NCI-H345 (cell line): ENCODE measurements at regions not wholly inside any gene's neighbourhood (a gene's known extent, or its start where the extent isn't known, plus 50 kb on each side); places are given as distances from the start of the nearest gene placed in this dataset.

ENCODE experiments used
- DNase-seq: peaks from one replicate; lab custom pipeline; 2025; lab: John Stamatoyannopoulos, UW

DNA sequence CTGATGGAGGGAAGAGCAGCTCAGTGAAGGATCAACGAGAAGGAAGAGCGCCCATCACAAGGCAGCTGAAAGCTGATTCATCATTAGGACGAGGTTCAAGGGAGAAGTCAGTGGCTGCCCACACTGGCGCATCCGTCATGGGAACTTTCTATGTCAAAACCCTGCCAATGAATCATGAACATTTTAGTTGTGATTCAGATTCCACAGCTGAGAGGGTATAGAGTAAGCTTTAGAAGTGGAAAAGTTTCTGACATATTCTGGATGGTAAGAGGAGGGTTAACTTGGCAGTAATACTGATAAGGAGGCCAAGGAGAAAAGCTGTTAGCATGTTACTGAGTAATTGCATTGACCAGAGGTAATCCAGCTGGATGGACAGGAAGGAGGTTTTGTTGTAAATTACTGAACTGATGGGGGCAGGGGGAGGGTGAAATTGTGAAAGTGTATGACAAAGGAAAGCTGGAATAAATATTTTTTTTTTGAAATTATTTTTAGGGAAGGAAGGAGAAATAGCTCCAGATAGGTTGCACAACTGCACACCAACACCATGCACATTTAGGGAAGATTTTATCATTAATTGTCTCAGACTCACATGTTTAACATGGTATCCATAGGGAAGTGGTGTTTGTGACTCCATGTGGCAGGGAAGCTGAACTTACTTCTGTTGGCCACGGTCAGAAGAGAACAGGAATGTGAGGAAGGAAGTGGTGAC lies 78.3 kb upstream of the NRP1 start:
- DNase-seq = no peak

DNA sequence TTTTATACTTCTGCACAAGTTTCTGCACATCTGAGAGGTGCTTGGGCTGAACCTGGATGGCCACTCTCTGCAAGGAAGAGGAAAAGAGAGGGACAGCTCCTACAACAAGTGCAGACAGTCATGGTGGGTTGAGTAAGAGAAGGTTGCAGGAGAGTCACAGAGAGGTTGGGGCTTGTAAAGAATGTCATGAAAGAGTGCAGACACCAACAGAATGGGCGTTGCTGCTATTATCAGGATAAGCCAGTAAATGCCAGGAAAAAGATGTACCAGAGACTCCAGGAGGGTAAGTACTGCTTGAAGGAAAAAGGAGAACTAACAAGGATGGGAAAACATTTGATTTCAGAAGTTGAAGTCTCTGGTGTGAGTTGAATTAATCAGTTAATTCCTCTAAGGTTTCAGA lies 77.8 kb upstream of the NRP1 start:
- DNase-seq = no peak

DNA sequence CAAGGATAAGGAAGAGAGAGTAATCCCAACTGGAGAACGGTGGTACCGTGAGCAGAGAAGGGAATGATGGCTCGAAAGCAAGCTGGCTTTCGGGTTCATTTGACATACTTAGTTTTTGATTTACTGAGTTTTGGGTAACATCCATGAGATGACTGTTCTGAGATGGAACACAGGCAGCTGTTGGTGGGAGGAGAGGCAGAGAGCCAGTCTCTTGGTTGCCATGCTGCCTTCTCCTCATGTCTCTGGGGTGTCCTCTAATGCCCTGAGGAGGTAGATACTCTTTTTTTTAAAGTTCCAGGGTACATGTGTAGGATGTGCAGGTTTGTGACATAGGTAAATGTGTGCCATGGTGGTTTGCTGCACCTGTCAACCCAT lies 76.4 kb upstream of the NRP1 start:
- no peak for DNase-seq

DNA sequence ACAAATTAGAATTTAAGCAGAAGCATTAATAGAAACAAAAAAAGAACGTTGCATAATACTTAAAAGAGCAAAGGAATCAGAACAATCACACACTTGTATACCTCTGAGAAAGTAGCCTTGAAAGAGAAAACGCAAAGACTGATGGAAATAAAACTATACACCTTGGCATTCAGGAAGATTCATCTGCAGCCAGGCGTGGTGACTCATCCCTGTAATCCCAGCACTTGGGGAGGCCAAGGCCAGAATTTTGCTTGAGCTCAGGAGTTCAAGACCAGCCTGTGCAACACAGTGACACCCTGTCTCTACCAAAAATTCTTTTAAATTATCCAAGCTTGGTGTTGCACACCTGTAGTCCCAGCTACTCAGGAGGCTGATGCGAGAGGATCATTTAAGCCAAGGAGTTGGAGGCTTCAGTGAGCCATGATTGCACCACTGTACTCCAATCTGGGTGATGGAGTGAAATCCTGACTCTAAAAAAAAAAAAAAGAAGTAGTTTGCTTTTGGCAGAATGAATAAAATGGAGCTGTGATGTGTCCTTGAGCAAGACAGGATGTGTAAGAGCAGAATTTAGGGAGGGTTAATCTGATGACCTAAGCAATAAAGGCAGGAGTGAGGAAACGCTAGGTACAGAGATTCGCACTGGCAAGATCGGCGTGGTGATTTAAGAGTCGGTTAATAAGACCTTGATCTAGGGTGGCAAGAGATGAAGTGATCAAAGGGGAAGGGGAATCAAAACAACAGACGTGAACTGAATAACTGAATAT lies 75.8 kb upstream of the NRP1 start:
- no peak for DNase-seq

DNA sequence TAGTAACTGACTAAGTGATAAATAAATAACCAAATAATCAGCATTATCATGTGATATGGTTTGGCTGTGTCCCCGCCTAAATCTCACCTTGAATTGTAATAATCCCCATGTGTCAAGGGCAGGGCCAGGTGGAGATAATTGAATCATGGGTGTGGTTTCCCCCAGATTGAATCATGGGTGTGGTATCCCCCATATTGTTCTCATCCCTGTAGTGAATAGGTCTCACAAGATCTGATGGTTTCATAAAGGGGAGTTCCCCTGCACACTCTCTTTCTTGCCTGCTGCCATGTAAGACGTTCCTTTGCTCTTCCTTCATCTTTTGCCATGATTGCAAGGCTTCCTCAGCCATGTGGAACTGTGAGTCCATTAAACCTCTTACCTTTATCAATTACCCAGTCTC lies 72.1 kb upstream of the NRP1 start:
- no peak for DNase-seq

DNA sequence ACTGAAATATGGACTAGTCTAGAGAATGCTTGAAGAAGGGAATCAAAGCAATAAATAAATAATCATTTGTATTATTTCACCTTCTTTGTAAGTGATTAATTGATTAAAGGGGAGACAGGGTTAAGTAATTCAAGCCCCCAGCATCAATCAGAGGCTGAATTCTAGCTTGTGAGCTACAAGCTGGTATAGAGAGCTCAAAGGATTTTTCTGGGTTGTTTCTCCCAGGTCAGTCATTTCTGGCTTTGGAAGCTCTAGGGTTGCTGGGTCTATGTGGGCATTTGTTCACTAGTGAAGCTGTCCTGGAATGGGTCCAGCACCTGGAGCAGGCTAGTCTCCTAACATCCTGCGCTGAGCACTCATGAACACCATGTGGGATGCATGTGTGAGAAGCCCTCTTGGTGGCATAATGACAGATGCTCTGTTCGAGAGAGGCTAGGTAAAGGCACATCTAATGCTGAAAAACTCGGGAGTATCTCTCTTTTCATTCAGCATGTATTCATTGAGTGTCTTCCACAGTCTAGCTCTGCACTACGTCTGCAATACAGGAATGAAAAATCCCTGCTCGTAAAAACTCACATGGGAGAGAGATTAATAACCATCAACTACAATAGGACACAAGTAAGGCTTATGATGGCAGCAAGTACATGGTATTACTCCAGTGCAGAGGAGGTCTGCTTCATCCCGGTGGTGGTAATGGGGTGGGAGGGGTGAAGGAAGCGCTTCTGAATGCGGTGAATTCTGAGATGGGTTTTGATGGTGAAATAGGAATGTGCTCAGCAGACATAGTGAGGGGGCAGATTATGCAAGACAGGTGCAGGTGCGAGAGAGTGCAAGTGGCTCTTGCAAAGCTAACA lies 68.0 kb upstream of the NRP1 start:
- DNase-seq = peak; percentile 6

DNA sequence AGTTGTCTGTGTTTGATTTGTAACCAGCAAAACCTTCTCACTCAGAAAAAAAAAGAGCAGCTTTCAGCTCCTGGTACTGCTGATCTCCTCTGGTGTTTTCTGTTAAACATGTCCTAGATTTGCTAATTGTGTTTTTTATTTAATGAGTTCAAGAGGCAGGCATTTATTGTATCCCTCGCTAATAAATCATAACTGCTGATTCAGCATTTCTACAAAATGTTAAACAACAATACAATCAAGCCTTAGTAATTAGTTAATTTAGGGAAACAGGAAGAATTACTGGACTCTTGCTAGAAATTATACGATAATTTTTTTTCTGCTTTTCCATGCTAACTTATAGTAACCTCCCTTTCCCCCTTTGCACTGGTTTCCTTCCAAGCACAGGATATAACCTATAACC lies 66.8 kb upstream of the NRP1 start:
- DNase-seq = no peak

DNA sequence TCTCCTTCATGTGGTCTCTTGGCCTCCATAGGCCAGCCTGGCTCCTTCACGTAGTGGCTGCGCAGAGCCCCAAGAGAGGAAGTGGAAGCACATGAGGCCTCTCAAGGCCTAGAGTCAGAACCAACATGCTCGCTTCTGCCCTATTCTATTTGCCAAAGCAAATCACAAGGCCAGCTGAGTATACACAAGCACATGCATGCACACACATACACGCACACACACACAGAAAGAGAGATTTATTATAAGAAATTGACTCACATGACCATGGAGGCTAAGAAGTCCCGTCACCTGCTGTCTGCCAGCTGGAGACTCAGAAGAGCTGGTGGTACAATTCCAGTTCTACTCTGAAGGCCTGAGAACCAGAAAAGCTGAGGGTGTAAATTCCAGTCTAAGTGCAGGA lies 64.3 kb upstream of the NRP1 start:
- DNase-seq = no peak

DNA sequence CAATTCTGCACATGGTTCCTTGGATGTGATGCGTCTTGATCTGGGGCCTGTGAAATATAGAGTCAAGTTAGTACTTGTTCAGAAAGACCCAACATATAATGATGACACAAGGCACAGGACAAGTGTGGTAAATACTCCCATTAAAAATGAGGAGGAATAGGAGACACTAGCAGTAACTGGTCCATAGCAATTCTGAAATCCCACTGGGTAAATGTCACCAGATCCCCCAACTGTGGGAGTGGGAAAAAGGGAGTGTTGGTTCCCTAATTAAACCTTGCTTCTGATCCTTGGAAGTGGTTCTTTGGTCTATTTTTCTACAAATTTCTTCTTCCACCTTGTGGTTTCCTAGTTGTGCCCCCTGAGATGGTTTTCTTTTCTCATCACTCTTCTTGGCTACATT lies 62.5 kb upstream of the NRP1 start:
- DNase-seq = no peak

DNA sequence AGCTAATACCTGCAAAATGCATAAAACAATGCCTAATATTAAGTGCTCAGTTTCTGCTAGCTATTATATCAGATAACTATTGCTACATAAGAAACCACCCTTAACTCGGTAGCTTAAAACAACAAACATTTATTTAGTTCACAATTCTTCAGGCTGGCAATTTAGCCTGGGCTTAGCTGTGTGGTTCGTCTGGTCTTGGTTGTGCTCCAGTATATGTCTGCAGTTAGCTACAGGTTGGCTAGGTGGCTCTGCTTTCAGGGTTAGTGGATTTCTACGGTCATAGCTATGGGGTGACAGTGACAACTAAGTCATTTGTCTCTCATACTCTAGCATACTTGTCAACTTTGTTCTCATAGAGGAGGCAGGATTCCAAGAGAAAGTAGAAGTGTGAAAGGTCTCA lies 61.8 kb upstream of the NRP1 start:
- DNase-seq = no peak

DNA sequence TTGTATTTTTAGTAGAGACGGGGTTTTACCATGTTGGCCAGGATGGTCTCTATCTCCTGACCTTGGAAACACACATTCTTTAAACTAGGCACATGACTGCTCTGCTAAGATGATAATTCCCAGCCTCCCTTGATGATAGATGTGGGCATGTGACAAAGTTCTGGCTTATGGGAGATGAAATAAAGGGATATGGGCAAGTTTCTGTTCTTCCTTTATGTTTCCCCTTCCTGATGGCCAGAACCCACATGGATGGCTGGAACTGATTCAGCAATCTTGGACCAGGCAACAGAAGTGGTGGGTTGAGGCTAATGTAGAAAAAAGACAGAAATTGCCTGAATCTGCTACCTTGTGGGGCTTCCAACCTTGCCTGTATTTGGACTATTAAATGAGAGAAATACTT lies 60.7 kb upstream of the NRP1 start:
- DNase-seq = no peak

DNA sequence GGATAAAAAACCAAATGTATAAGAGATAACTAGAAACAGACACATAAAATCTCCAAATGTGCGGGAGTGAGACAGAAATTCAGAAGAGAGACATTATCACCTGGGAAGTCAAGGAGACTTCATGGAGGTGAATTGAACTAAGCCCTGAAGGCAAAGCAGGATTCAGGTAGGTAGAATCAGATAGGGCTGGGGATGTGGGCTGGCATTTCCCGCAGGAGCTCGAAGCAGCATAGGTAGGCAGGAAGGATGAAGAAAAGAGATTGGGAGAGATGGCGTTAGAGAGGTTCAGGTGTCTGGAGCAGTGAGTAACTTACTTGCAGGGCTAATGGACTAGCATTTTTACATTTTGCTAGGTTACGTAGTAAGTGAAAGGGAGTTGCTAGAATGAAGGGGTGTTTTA lies 58.2 kb upstream of the NRP1 start:
- DNase-seq = no peak

DNA sequence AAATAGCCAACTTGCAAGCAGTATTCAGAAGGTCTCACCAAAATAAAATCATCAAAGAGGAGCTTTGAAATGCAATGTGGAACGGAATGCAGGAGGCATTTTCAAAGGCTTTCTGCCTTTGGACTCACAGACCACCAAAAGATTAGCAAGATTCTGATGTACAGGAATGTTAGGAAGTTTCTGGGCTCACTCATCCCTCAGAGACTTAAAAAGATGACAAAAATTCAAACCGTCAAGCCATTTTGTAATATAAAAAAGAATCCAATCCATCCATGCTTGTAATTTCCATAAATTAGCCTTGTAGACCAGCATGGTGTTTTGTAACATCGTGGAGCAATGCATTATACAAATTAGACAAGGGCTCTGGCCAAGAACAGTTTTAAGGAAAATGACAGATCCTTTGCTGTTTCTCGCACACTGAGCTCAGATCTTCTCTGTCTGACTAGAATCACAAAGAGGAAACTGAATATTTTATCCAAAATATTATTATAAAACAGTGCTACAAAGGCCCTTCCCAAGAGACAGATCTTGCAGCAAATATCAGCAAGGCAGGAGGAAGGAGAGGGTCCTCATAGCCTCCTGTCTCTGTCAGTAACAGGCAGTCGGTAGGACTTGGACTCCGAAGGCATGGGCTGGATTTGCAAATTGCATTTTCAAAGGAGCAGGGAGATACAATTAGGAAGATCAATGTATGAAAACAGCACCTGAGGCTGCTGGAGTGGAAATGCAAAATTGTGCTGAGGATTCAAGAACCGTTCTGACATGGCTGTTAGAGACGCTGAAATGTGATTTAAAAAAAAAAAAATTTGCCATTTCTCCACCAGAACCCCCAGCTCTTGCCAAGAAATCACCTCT lies 57.4 kb upstream of the NRP1 start:
- DNase-seq = no peak

DNA sequence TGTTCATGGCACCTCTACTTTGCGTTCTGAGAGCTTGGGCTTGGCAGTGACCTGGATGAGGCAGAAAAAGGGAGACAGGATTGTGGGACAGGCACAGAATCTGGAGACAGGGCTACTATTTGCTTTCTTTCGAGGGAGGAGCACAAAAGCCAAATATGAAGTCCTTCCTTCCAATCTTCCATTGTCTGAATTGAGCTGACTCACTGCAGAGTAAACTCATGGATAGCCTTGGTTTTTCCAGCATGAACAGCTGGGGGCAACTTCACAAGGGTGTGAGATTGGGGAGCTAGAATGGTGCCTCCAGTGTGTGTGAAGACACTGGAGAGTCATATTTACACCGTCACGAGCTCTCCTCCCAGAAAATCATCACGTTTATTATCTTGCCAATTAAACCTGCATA lies 55.6 kb upstream of the NRP1 start:
- DNase-seq = no peak

DNA sequence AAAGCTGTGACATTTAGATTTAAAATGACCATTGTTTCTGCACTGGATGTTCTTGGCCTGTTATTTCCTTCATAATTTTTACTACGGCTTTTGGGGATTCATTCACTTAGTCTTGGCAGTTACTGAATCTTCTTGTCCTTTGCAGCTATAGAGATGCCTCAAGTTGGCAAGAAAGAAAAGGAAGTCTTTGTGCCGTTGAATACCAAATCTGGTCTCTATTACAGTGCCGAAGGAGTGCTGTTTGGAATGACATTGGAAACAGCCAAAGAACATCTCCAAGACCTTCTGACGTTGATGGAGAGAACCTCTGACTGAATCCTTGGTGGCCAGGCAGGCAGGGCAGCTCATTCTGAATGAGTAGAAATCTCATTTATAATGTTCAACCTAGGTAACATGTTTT lies 54.3 kb upstream of the NRP1 start:
- no peak for DNase-seq

DNA sequence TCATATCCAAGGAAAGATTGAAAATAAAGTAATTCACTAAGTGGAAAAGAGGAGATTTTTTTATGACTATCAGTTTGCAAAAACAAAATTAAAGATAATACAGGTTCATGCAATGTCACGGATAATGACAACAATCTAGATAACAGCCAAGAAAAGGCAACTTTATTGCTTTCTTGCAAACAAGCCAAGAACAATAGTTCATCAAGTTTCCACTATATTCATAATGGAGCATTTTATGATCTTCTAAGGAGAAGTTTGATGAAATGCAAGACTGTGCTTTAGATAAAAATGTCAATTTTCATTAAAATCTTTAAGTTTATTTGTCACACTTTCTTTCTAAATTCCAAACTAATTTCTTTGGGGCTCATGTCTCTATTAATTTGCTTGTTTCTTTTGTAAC lies 53.9 kb upstream of the NRP1 start:
- DNase-seq = no peak

DNA sequence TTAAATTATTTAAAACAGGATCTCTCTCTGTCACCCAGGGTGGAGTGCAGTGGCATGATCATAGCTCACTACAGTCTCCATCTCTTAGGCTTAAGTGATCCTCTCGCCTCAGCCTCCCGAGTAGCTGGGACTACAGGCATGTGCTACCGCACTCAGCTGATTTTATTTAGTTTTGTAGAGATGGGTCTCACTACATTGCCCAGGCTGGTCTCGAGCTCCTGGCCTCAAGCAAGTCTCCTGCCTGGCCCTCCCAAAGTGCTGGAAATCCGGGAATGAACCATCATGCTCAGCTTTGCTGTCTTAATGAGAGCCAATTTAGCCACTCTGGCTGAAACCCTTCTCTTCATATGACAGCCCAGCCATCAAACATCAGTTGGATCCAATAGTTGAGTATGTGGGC lies 53.3 kb upstream of the NRP1 start:
- no peak for DNase-seq

DNA sequence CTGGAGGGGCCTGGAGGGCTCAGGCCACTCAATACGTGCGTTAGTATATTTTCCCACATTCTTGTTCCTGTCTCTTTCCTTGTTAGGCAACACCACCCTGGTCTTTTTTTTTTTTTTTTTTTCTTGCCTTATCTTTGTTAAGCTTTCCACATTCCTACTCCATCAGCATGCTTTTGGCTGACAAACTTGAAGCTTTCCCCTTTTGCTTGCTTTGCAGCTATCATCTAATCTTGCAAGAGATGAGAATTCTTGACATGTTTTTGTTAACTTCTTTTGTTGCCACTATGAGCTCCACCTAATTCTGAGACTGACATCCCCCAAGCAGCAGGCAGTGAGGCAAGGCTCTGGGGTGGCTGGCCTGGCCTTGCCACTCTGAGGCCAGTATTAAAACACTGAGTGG lies 52.5 kb upstream of the NRP1 start:
- DNase-seq = no peak

DNA sequence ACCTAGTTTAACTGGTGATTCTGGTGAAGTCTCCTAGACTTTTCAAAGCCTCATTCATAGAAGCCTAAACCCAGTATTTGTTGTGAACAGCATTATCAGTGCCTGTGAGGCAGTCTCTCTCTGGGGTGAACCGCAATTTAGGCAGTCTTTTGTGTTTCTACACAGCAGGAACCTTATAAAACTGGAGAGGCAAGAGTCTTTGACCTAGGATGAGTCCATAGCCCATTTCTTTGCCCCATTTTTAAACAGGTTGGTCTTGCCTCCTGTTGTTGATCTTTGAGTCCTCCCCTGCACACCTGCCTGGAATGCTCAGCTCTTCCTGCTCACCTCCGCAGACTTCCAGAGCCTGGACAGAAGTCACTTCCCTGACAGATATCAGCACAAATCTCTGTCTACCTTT lies 51.2 kb upstream of the NRP1 start:
- no peak for DNase-seq

DNA sequence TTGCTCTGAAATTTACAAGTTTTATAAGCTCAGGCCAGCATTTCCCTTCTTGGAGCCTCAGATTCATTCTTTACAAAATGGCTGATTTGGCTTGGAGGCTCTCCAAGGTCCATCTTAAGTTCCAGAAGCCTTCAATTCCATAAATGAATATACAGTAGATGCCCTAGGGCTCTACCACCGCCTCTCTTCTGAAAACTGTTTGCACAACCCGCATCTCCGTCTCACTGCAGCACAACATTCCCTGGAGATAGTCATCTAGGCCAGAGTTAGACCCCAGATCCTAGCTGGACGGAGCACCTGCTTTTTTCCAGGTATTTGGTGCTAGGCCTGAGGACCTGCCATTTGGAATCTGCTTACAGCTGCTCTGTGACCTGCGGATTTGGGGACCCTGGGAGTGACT lies 50.5 kb upstream of the NRP1 start:
- DNase-seq = no peak
